ENCODE measurements at regions not wholly inside any gene's neighbourhood (a gene's known extent, or its start where the extent isn't known, plus 50 kb on each side); places are given as distances from the start of the nearest gene placed in this dataset.

DNA sequence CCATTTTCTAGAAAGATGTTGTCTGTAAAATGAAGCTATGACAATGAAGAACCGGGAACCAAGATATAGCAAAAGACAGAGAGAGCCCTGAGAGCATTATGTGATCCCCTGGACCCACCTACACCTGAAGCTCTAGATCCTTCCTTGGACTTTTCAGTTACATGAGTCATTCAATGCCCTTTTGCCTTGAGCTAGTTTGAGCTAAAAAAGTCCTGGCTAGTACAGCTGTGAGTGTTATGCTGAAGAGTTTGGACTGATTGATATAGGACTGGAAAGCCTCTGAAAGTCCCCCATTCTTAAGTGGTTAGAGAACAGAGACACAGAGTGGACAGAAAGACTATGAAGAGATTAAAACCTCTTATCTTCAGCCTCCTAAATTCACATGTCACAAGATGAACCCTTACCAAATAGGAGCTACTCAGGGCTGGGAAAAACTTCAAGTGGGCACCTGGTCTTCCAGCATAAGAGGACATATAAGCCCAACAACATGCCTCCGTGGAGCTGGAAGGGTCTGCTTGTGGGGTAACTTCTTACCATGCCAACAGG is 386.8 kb upstream of the NFE2L3 start:
- TF ChIP-seq, protein P1, sequence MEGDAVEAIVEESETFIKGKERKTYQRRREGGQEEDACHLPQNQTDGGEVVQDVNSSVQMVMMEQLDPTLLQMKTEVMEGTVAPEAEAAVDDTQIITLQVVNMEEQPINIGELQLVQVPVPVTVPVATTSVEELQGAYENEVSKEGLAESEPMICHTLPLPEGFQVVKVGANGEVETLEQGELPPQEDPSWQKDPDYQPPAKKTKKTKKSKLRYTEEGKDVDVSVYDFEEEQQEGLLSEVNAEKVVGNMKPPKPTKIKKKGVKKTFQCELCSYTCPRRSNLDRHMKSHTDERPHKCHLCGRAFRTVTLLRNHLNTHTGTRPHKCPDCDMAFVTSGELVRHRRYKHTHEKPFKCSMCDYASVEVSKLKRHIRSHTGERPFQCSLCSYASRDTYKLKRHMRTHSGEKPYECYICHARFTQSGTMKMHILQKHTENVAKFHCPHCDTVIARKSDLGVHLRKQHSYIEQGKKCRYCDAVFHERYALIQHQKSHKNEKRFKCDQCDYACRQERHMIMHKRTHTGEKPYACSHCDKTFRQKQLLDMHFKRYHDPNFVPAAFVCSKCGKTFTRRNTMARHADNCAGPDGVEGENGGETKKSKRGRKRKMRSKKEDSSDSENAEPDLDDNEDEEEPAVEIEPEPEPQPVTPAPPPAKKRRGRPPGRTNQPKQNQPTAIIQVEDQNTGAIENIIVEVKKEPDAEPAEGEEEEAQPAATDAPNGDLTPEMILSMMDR (IDR thresholded peaks at IDR 0.05) = no peak
- TF ChIP-seq POLR2A (IDR thresholded peaks at IDR 0.05) = no peak

Measured in Peyer's patch (tissue), 4 donors.